ENCODE measurements at regions not wholly inside any gene's neighbourhood (a gene's known extent, or its start where the extent isn't known, plus 50 kb on each side); places are given as distances from the start of the nearest gene placed in this dataset.
A peak's percentile ranks its signal among the peaks of the same experiment; 100 is the strongest.

DNA sequence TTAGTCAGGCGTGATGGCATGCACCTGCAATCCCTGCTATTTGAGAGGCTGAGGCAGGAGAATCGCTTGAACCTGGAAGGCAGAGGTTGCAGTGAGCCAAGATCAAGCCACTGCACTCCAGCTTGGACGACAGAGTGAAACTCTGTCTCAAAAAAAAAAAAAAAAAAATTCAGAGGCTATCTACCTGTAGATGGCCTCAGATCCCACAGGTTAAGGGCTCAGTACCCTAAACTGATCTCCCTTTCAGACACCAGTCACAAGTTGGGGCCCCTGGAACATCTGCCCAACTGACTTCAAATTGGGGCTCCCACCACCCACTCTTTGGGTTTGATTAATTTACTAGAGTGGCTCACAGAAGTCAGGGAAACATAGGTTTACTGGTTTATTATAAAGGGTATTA, 65.4 kb upstream of the ERCC6L2 start:
- Histone ChIP-seq H3K36me3 (ENCODE audit: control insufficient read depth in 1 of 2, insufficient read depth in 2 of 2, low read length in 2 of 2) (no peaks in the 10 kb centered on the region), H3K79me2 (ENCODE audit: insufficient read depth, low read length) (no peaks in the 10 kb centered on the region), H3K9me3 (ENCODE audit: control insufficient read depth in 1 of 2, insufficient read depth in 1 of 2, low read depth in 1 of 2, low read length in 2 of 2) (no peaks in the 10 kb centered on the region), H3K4me2 (ENCODE audit: low read length) (no peak overlapping the region), H3K4me1 (ENCODE audit: control insufficient read depth in 1 of 2, insufficient read depth in 2 of 2, low read length in 2 of 2) (peaks cover 0 to 6% of the 10 kb centered on the region in 2 experiments; a peak in 2 of 4 replicates), H3K27me3 (ENCODE audit: insufficient read depth, low read length) (no peaks in the 10 kb centered on the region; the same call in 1 of the 2 replicates), H4K20me1 (ENCODE audit: insufficient read depth) (no peaks in the 10 kb centered on the region), H3K9ac (ENCODE audit: low read length) (no peak overlapping the region), H2AFZ (ENCODE audit: low read depth, low read length, poor library complexity, severe bottlenecking) (no peak overlapping the region), H3K27ac (ENCODE audit: low read depth, low read length) (no peak overlapping the region), H3K9me2 (ENCODE audit: insufficient read depth) (no peaks in the 10 kb centered on the region), H3K4me3 (replicated peaks in 1 of 2; ENCODE audit: low read depth in 1 of 2, low read length in 2 of 2) (no peak overlapping the region)
- DNase-seq (ENCODE audit: low read depth, low spot score) = no peak
- no TSS peak for BruUV-seq (replicated peaks)
- ChIA-PET POLR2A (no interaction called here), RAD21 (ENCODE audit: low non-redundant PET in 1 of 2, low total read pairs in 2 of 2, uncharacterized antibody in 2 of 2, unreplicated experiment in 2 of 2) (no interaction called here), CTCF (no interaction called here)
- ATAC-seq = no peak
- intact Hi-C loops (cut with micrococcal nuclease) = no loop called here
- no peak for TF ChIP-seq SIN3A (IDR thresholded peaks at IDR 0.05; ENCODE audit: low read depth)
- TF ChIP-seq YY1 (IDR thresholded peaks at IDR 0.05; ENCODE audit: extremely low read depth, insufficient replicate concordance, low read depth, low read length) = no peak
- TF ChIP-seq RAD21 (IDR thresholded peaks at IDR 0.05; ENCODE audit: low read depth) = peak; percentile 48
- no peak for TF ChIP-seq ELF1 (IDR thresholded peaks at IDR 0.05; ENCODE audit: borderline replicate concordance, low read depth)
- TF ChIP-seq, protein P1, sequence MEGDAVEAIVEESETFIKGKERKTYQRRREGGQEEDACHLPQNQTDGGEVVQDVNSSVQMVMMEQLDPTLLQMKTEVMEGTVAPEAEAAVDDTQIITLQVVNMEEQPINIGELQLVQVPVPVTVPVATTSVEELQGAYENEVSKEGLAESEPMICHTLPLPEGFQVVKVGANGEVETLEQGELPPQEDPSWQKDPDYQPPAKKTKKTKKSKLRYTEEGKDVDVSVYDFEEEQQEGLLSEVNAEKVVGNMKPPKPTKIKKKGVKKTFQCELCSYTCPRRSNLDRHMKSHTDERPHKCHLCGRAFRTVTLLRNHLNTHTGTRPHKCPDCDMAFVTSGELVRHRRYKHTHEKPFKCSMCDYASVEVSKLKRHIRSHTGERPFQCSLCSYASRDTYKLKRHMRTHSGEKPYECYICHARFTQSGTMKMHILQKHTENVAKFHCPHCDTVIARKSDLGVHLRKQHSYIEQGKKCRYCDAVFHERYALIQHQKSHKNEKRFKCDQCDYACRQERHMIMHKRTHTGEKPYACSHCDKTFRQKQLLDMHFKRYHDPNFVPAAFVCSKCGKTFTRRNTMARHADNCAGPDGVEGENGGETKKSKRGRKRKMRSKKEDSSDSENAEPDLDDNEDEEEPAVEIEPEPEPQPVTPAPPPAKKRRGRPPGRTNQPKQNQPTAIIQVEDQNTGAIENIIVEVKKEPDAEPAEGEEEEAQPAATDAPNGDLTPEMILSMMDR (IDR thresholded peaks at IDR 0.05 in 2 of 3, conservative IDR thresholded peaks at IDR 0.05 in 1 of 3; ENCODE audit: borderline replicate concordance in 1 of 3, insufficient read depth in 1 of 3, low read depth in 2 of 3, low read length in 2 of 3) = 0 out of 6 replicates have a peak, but pooled peaks of 1 of the 3 experiments have one; percentile 9
- no peak for TF ChIP-seq ZFX (IDR thresholded peaks at IDR 0.05)
- TF ChIP-seq FOSL1 (IDR thresholded peaks at IDR 0.05; ENCODE audit: low read depth) = no peak

DNA sequence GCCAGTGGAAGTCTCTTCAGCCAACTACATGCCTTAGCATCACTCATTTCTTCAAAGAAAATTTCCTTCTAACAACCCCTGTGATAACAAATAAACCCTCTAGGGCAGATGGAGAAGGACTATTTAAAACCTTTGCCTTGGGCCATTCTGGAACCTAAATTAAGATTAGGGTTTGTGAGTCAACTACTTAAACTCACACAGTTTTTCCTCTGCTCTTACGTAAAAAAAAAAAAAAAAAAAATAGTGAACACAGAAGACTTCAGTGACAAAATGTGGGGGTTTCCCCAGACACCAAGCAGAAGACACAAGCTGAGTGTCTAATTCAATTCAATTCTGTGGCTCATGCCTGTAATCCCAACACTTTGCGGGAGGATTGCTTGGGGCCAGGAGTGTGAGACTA, 65.8 kb upstream of the ERCC6L2 start:
- no peaks in the 10 kb centered on the region for H3K36me3 ChIP-seq (ENCODE audit: control insufficient read depth in 1 of 2, insufficient read depth in 2 of 2, low read length in 2 of 2)
- DNase-seq (ENCODE audit: low read depth, low spot score) = no peak
- peaks cover 0 to 1% of the 10 kb centered on the region in 2 experiments; a peak in 1 of 4 replicates for H3K4me1 ChIP-seq (ENCODE audit: control insufficient read depth in 1 of 2, insufficient read depth in 2 of 2, low read length in 2 of 2)
- no peak overlapping the region for H3K4me3 ChIP-seq (replicated peaks in 1 of 2; ENCODE audit: low read depth in 1 of 2, low read length in 2 of 2)
- intact Hi-C loops (cut with micrococcal nuclease) = no loop called here
- BruUV-seq (replicated peaks) = no TSS peak
- CTCF ChIA-PET = no interaction called here
- no peak overlapping the region for H3K27ac ChIP-seq (ENCODE audit: low read depth, low read length)
- TF ChIP-seq POLR2AphosphoS5 (IDR thresholded peaks at IDR 0.05; ENCODE audit: low read depth, low read length) = no peak
- TF ChIP-seq TCF7L2 (IDR thresholded peaks at IDR 0.05; ENCODE audit: borderline replicate concordance, extremely low read depth, insufficient read depth, insufficient read length) = no peak
- TF ChIP-seq SP1 (IDR thresholded peaks at IDR 0.05; ENCODE audit: low read depth) = no peak
- RAD21 ChIA-PET (ENCODE audit: low non-redundant PET in 1 of 2, low total read pairs in 2 of 2, uncharacterized antibody in 2 of 2, unreplicated experiment in 2 of 2) = no interaction called here
- H3K9me3 ChIP-seq (ENCODE audit: control insufficient read depth in 1 of 2, insufficient read depth in 1 of 2, low read depth in 1 of 2, low read length in 2 of 2) = no peaks in the 10 kb centered on the region
- no peak for ATAC-seq
- no peaks in the 10 kb centered on the region for H3K9me2 ChIP-seq (ENCODE audit: insufficient read depth)
- no peaks in the 10 kb centered on the region for H3K79me2 ChIP-seq (ENCODE audit: insufficient read depth, low read length)
- no peak overlapping the region for H3K4me2 ChIP-seq (ENCODE audit: low read length)
- H2AFZ ChIP-seq (ENCODE audit: low read depth, low read length, poor library complexity, severe bottlenecking) = no peak overlapping the region
- H4K20me1 ChIP-seq (ENCODE audit: insufficient read depth) = no peaks in the 10 kb centered on the region
- no peaks in the 10 kb centered on the region; the same call in 1 of the 2 replicates for H3K27me3 ChIP-seq (ENCODE audit: insufficient read depth, low read length)
- no peak overlapping the region for H3K9ac ChIP-seq (ENCODE audit: low read length)
- POLR2A ChIA-PET = no interaction called here
